Esophagus (tissue), 2 donors: ENCODE measurements at regions not wholly inside any gene's neighbourhood (a gene's known extent, or its start where the extent isn't known, plus 50 kb on each side); places are given as distances from the start of the nearest gene placed in this dataset.
"Not testable (repeated sequence)": the region's sequence is repeated elsewhere in the genome, so short reads cannot be mapped to it uniquely, and the experiment has no call there.

Source experiments
- H3K27ac ChIP-seq, 2 donors: one replicate each; pipeline ENCODE4 v1.5.1; 2013; ENCODE audit warnings: low read depth in 2 of 2, mild to moderate bottlenecking in 2 of 2, inconsistent platforms in 1 of 2, low read length in 1 of 2, moderate library complexity in 1 of 2
- H3K27me3 ChIP-seq, 2 donors: one replicate each; pipeline ENCODE4 v1.6.1; 2013; ENCODE audit warnings: low read length in 2 of 2, control low read depth in 1 of 2, mild to moderate bottlenecking in 1 of 2; ENCODE audit not compliant: insufficient read depth in 2 of 2, control insufficient read depth in 1 of 2
- H3K36me3 ChIP-seq, 2 donors: one replicate each; pipeline ENCODE4 v1.6.1; 2013; ENCODE audit warnings: low read length in 1 of 2; ENCODE audit not compliant: control insufficient read depth in 2 of 2, insufficient read depth in 2 of 2
- H3K4me1 ChIP-seq, 2 donors: one replicate each; pipeline ENCODE4 v1.6.1; 2013; ENCODE audit warnings: low read length in 1 of 2; ENCODE audit not compliant: control insufficient read depth in 2 of 2, insufficient read depth in 2 of 2
- H3K4me3 ChIP-seq, 2 donors: one replicate each; pipeline ENCODE4 v1.5.1; 2013; ENCODE audit warnings: low read length in 2 of 2, mild to moderate bottlenecking in 2 of 2, low read depth in 1 of 2, moderate library complexity in 1 of 2
- H3K9me3 ChIP-seq, 2 donors: one replicate each; pipeline ENCODE4 v1.6.1; 2013; ENCODE audit warnings: mild to moderate bottlenecking in 2 of 2, low read depth in 1 of 2, low read length in 1 of 2, moderate library complexity in 1 of 2; ENCODE audit not compliant: control insufficient read depth in 2 of 2, insufficient read depth in 1 of 2
- WGBS, 2 donors: extraction: QIAGEN DNeasy Blood & Tissue Kit; methylation state at CpG; one replicate each; pipeline ENCODE4 v1.1.7; 2013; 5-methylcytosine and 5-hydroxymethylcytosine counted together
- donor health status: healthy with polysubstance abuse.
- donor health status: Bipolar disorder and iron deficiency.

- Histone ChIP-seq H3K4me3 (no peak overlapping the region), H3K4me1 (peaks cover 0 to 3% of the 10 kb centered on the region in 2 donors), H3K27me3 (no peaks in the 10 kb centered on the region), H3K36me3 (no peaks in the 10 kb centered on the region), H3K9me3 (no peaks in the 10 kb centered on the region), H3K27ac (no peak overlapping the region)
- WGBS, 2 donors = 79 to 81% methylated on average over 9 of the region's 9 CpGs
These were observed 177.0 kb downstream of the IRF8 start for GRCh38 chr16:86075839-86076440.

GRCh38 chr16:86076606-86077005 is 177.6 kb downstream of the IRF8 start:
- Histone ChIP-seq H3K4me1 (peaks cover 0 to 3% of the 10 kb centered on the region in 2 donors), H3K9me3 (no peaks in the 10 kb centered on the region), H3K27ac (no peak overlapping the region), H3K4me3 (no peak overlapping the region), H3K27me3 (no peaks in the 10 kb centered on the region), H3K36me3 (no peaks in the 10 kb centered on the region)
- WGBS, 2 donors = 87 to 88% methylated on average over 5 of the region's 5 CpGs

DNA sequence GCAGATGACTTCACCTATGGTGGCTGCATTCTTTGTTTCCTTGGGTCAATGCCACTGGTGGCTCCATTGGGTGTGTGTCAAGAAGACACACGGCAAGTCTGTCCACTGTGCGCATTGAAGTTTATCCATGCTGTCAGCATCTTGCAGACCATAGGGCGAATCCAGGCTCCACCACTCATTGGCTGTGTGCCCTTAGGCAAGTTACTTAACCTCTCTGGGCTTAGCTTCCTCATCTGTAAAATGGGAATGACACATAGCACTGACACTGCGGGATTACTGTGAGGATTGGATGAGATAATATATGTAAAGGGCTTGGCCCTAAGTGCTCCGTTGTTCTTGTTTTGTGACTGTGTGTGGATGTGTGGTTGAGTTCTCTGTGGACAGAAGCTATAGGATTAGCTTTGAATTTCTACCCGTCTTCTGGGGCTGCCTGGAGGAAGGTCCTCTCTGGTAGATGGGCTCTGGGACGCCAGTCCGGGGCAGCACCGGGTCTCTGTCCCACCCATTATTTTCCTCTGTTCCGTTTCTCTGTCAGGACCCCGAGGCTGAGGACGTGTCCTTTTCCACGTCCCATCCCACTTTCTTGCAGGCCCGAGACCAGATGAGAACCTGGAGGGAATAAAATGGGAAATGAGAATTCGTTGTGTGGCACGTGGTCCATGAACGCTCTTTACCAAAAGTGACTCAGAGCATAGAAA is 178.4 kb downstream of the IRF8 start:
- Histone ChIP-seq H3K27me3 (no peaks in the 10 kb centered on the region), H3K9me3 (no peaks in the 10 kb centered on the region), H3K4me3 (no peak overlapping the region), H3K4me1 (peaks cover 0 to 3% of the 10 kb centered on the region in 2 donors), H3K27ac (no peak overlapping the region), H3K36me3 (no peaks in the 10 kb centered on the region)
- WGBS, 2 donors = 82 to 83% methylated on average over 17 of the region's 17 CpGs

DNA sequence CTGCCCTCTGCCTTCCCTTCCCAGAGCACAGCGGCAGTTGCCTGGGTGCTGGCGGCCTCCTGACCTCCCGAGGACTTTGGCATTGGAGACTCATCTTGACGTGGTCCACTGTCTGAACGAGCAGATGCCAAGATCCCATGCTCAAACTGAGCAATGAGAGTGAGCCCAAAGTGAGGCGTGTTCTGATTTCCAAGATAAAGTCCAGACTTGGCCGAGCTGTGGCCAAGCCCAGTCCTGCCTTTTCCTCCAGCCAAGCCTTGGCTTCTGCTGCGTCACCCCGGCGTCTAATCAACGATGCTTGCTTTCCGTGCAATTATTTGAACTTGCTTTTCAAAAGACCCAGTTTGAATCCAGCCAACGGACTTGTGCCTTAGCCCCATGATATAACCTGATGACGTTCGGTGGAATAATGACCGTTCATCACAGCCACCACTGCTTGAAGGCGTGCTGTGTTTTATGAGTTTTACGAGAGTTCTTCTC is 179.2 kb downstream of the IRF8 start:
- Histone ChIP-seq H3K9me3 (no peaks in the 10 kb centered on the region), H3K27me3 (no peaks in the 10 kb centered on the region), H3K27ac (no peak overlapping the region), H3K4me3 (no peak overlapping the region), H3K4me1 (peaks cover 0 to 3% of the 10 kb centered on the region in 2 donors), H3K36me3 (no peaks in the 10 kb centered on the region)
- WGBS, 2 donors = 71 to 78% methylated on average over 18 of the region's 18 CpGs

- H3K36me3 ChIP-seq, H3K4me1 ChIP-seq, H3K27ac ChIP-seq, H3K9me3 ChIP-seq, H3K4me3 ChIP-seq, H3K27me3 ChIP-seq: not testable (repeated sequence)
- 92 to 95% methylated on average over 13 of the region's 13 CpGs for WGBS, 2 donors
These were observed 179.7 kb downstream of the IRF8 start for GRCh38 chr16:86078711-86079110.

GRCh38 chr16:86079255-86079885 is 180.4 kb downstream of the IRF8 start:
- WGBS, 2 donors = 80 to 83% methylated on average over 15 of the region's 15 CpGs
- no peaks in the 10 kb centered on the region for H3K27me3 ChIP-seq

DNA sequence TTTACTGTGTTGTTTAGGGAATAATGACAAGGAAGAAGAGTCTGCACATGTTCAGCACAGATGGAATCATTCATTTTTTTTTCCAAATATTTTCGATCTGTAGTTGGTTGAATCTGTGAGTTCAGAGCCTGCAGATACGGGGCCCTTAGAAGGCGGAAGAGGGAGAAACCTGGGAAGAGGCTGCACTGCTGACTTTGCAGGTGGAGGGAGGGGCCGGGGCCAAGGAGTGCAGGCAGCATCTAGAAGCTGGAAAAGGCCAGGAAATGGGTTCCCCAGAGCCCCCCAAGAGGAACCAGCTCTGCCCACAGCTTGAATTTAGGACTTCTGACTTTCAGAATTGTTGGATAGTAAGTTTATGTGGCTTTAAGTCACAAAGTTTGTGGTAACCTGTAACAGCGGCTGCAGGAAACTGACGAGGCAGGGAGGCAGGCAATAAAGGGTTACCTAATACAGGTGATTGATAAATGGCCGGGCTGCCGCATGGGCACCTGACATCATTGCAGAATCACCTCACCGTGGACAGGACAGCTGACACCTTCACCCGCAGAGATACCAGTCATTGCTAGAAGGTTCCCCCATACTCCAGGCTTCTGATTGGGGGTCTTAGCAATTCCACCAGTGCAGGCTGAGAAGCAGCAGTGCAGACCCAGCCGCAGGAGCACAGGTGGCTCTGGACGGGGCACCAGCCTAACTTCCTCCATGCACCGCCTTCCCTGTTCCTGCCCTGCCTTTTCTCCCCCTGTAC is 181.3 kb downstream of the IRF8 start:
- Histone ChIP-seq H3K36me3 (no peaks in the 10 kb centered on the region), H3K9me3 (no peaks in the 10 kb centered on the region), H3K4me1 (peaks cover 0 to 3% of the 10 kb centered on the region in 2 donors), H3K4me3 (no peak overlapping the region), H3K27ac (no peak overlapping the region), H3K27me3 (no peaks in the 10 kb centered on the region)
- 51 to 53% methylated on average over 13 of the region's 13 CpGs for WGBS, 2 donors

More at GRCh38 chr16:86079255-86079885, 180.4 kb downstream of the IRF8 start:
- Histone ChIP-seq H3K36me3 (no peaks in the 10 kb centered on the region), H3K4me3 (no peak overlapping the region), H3K9me3 (no peaks in the 10 kb centered on the region), H3K27ac (no peak overlapping the region), H3K4me1 (peaks cover 0 to 3% of the 10 kb centered on the region in 2 donors)

- Histone ChIP-seq H3K27me3 (no peaks in the 10 kb centered on the region), H3K9me3 (no peaks in the 10 kb centered on the region), H3K36me3 (no peaks in the 10 kb centered on the region), H3K4me3 (no peak overlapping the region), H3K27ac (no peak overlapping the region), H3K4me1 (peaks cover 0 to 3% of the 10 kb centered on the region in 2 donors)
- 83 to 94% methylated on average over 6 of the region's 6 CpGs for WGBS, 2 donors
These were observed 182.0 kb downstream of the IRF8 start for GRCh38 chr16:86080982-86081381.

DNA sequence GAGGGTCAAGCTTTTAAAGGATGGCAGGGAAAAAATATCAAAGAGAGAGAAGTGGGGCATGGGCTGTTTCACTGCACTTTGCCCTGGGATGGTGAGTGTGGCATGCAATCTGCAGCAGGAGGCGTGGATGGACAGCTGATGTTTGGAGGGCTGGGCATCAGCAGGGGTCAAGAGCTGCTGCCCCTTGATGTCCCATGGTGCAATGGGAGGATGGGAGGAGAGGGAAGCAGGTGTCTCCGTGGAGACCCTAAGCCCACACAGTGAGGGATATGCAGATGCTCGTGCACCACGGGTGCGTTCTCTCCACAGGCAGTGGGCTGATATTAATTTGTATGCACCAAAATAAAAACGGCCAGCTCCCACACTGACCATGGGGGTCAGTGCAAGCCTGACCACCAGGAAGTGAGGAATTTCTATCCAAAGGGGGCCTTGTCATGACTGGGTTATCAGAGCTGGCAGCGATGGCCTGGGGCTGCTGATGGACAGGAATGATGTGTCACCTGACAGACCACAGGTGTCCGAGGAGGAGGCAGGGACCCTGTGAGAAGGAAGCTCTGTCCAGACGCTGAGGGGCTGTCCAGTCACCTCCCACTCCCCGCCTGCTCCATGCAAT is 183.6 kb downstream of the IRF8 start:
- 49 to 52% methylated on average over 10 of the region's 10 CpGs for WGBS, 2 donors
- H3K27me3 ChIP-seq = no peaks in the 10 kb centered on the region
- no peak overlapping the region for H3K4me3 ChIP-seq
- H3K36me3 ChIP-seq = no peaks in the 10 kb centered on the region
- H3K27ac ChIP-seq = no peak overlapping the region
- H3K4me1 ChIP-seq = peaks cover 0 to 3% of the 10 kb centered on the region in 2 donors
- no peaks in the 10 kb centered on the region for H3K9me3 ChIP-seq
